ENCODE measurements at regions not wholly inside any gene's neighbourhood (a gene's known extent, or its start where the extent isn't known, plus 50 kb on each side); places are given as distances from the start of the nearest gene placed in this dataset.

- Histone ChIP-seq H4K91ac (replicated peaks; ENCODE audit: insufficient read length, low read length) (no peak overlapping the region), H3K4ac (replicated peaks; ENCODE audit: insufficient read length, low read depth, low read length) (no peak overlapping the region), H3K4me3 (ENCODE audit: extremely low read depth in 1 of 4, insufficient read depth in 2 of 4, low read depth in 3 of 4, low read length in 4 of 4) (no peak overlapping the region), H3K27ac (ENCODE audit: low read depth, low read length) (no peak overlapping the region), H3K4me2 (ENCODE audit: insufficient read depth in 1 of 2, low read depth in 2 of 2, low read length in 2 of 2) (no peak overlapping the region), H4K8ac (ENCODE audit: extremely low read depth, insufficient read depth, low read length) (no peak overlapping the region), H4K5ac (ENCODE audit: insufficient read length, low read depth, low read length) (no peak overlapping the region), H2BK5ac (ENCODE audit: low read depth, low read length) (no peak overlapping the region), H3K18ac (ENCODE audit: extremely low read depth, low read length) (no peak overlapping the region), H3K9me3 (ENCODE audit: insufficient read depth in 2 of 2, low read depth in 1 of 2, low read length in 1 of 2) (no peaks in the 10 kb centered on the region), H3K36me3 (ENCODE audit: control insufficient read depth in 2 of 4, insufficient read depth in 4 of 4, low read length in 3 of 4) (no peaks in the 10 kb centered on the region), H3K56ac (replicated peaks; ENCODE audit: insufficient read length, low read depth, low read length) (no peak overlapping the region), H3K79me1 (ENCODE audit: low read depth, low read length) (no peaks in the 10 kb centered on the region), H3K9ac (replicated peaks in 1 of 4; ENCODE audit: extremely low read depth in 1 of 4, low read depth in 3 of 4, low read length in 3 of 4) (no peak overlapping the region), H3K79me2 (ENCODE audit: control insufficient read depth in 1 of 2, insufficient read depth in 2 of 2, low read length in 2 of 2) (no peaks in the 10 kb centered on the region), H3K14ac (ENCODE audit: insufficient read length) (no peak overlapping the region), H2BK20ac (ENCODE audit: low read length) (no peak overlapping the region), H3K23ac (ENCODE audit: insufficient read length) (no peak overlapping the region), H2BK120ac (replicated peaks; ENCODE audit: low read depth, low read length) (no peak overlapping the region), H3K4me1 (replicated peaks in 1 of 4; ENCODE audit: control insufficient read depth in 3 of 4, insufficient read depth in 4 of 4, low read length in 3 of 4) (peaks cover 0 to 5% (median 0%) of the 10 kb centered on the region in 4 experiments; a peak in 1 of 7 replicates), H2BK12ac (ENCODE audit: low read depth, low read length) (no peak overlapping the region), H3K27me3 (replicated peaks in 1 of 4; ENCODE audit: control insufficient read depth in 3 of 4, extremely low read depth in 1 of 4, insufficient read depth in 3 of 4, low read length in 3 of 4) (no peaks in the 10 kb centered on the region), H2AK5ac (ENCODE audit: low read depth, low read length) (no peak overlapping the region), H4K20me1 (replicated peaks in 1 of 2; ENCODE audit: control insufficient read depth in 1 of 2, insufficient read depth in 2 of 2, low read length in 2 of 2) (no peaks in the 10 kb centered on the region), H2AFZ (ENCODE audit: low read length) (no peak overlapping the region), H3K23me2 (ENCODE audit: low read depth, low read length) (no peaks in the 10 kb centered on the region), H2BK15ac (ENCODE audit: low read length) (no peak overlapping the region)
- WGBS, 2 experiments (ENCODE audit: extremely low coverage in 1 of 2, insufficient coverage in 1 of 2, insufficient read length in 1 of 2, insufficient replicate concordance in 2 of 2, low coverage in 1 of 2, low lambda C conversion rate in 2 of 2, missing lambda C conversion rate in 1 of 2) = 81% methylated on average over 2 of the region's 2 CpGs; no CpG with 5 or more reads in 1 of the 2 experiments
- FAIRE-seq (no peak), DNase-seq (ENCODE audit: low read depth in 1 of 2, low spot score in 2 of 2) (no peak)
- CTCF ChIA-PET (ENCODE audit: partially characterized antibody) = interaction anchor here (0.6 kb wide), 1 partner anchor 1445 kb away, joined by 4 read pairs; no protein-coding TSS in a partner anchor
- TF ChIP-seq SP2 (IDR thresholded peaks at IDR 0.05; ENCODE audit: low read length) (no peak), ZNF274 (IDR thresholded peaks at IDR 0.05; ENCODE audit: borderline replicate concordance, extremely low read depth, low read length) (no peak), SP4 (IDR thresholded peaks at IDR 0.05; ENCODE audit: low read length) (no peak), BACH1 (IDR thresholded peaks at IDR 0.05; ENCODE audit: low read length) (no peak)
- POLR2A ChIA-PET (ENCODE audit: partially characterized antibody) = no interaction called here
These were observed 462.8 kb downstream of the ISL1 start for GRCh38 chr5:51846015-51846414.
